ENCODE measurements at regions not wholly inside any gene's neighbourhood (a gene's known extent, or its start where the extent isn't known, plus 50 kb on each side); places are given as distances from the start of the nearest gene placed in this dataset.

- H3K27ac ChIP-seq (replicated peaks) = no peak overlapping the region
- no peak overlapping the region for H3K4me3 ChIP-seq (replicated peaks; ENCODE audit: insufficient read depth, low read length)
- TF ChIP-seq CTCF (IDR thresholded peaks at IDR 0.05; ENCODE audit: insufficient read depth, low read length) (no peak), GABPA (IDR thresholded peaks at IDR 0.05; ENCODE audit: low read depth) (no peak), REST (IDR thresholded peaks at IDR 0.05; ENCODE audit: insufficient replicate concordance, low read depth) (no peak), POLR2AphosphoS5 (IDR thresholded peaks at IDR 0.05; ENCODE audit: low read depth) (no peak), SPI1 (IDR thresholded peaks at IDR 0.05; ENCODE audit: borderline replicate concordance, low read depth) (no peak)
- no peaks in the 10 kb centered on the region for H3K27me3 ChIP-seq (ENCODE audit: insufficient read depth, poor library complexity, severe bottlenecking)
- no peak for DNase-seq (ENCODE audit: low read depth in 1 of 2, low spot score in 1 of 2)
These were observed 123.7 kb upstream of the ATP1B1 start for GRCh38 chr1:168982778-168983177.

GRCh38 chr1:168987330-168987729 is 119.2 kb upstream of the ATP1B1 start:
- Histone ChIP-seq H3K27me3 (ENCODE audit: insufficient read depth, poor library complexity, severe bottlenecking) (no peaks in the 10 kb centered on the region), H3K27ac (replicated peaks) (no peak overlapping the region), H3K4me3 (replicated peaks; ENCODE audit: insufficient read depth, low read length) (no peak overlapping the region)
- TF ChIP-seq REST (IDR thresholded peaks at IDR 0.05; ENCODE audit: insufficient replicate concordance, low read depth) = no peak
- no peak for TF ChIP-seq SPI1 (IDR thresholded peaks at IDR 0.05; ENCODE audit: borderline replicate concordance, low read depth)
- TF ChIP-seq GABPA (IDR thresholded peaks at IDR 0.05; ENCODE audit: low read depth) = no peak
- no peak for TF ChIP-seq CTCF (IDR thresholded peaks at IDR 0.05; ENCODE audit: insufficient read depth, low read length)
- no peak for TF ChIP-seq POLR2AphosphoS5 (IDR thresholded peaks at IDR 0.05; ENCODE audit: low read depth)
- no peak for DNase-seq (ENCODE audit: low read depth in 1 of 2, low spot score in 1 of 2)

GRCh38 chr1:168987923-168988322 is 118.6 kb upstream of the ATP1B1 start:
- Histone ChIP-seq H3K4me3 (replicated peaks; ENCODE audit: insufficient read depth, low read length) (no peak overlapping the region), H3K27ac (replicated peaks) (no peak overlapping the region), H3K27me3 (ENCODE audit: insufficient read depth, poor library complexity, severe bottlenecking) (no peaks in the 10 kb centered on the region)
- DNase-seq (ENCODE audit: low read depth in 1 of 2, low spot score in 1 of 2) = no peak
- TF ChIP-seq CTCF (IDR thresholded peaks at IDR 0.05; ENCODE audit: insufficient read depth, low read length) (no peak), SPI1 (IDR thresholded peaks at IDR 0.05; ENCODE audit: borderline replicate concordance, low read depth) (0 out of 2 replicates have a peak, but pooled peaks have one; percentile 49)

- DNase-seq (ENCODE audit: low read depth in 1 of 2, low spot score in 1 of 2) = no peak
- no peak overlapping the region for H3K27ac ChIP-seq (replicated peaks)
- H3K4me3 ChIP-seq (replicated peaks; ENCODE audit: insufficient read depth, low read length) = no peak overlapping the region
- TF ChIP-seq SPI1 (IDR thresholded peaks at IDR 0.05; ENCODE audit: borderline replicate concordance, low read depth) (no peak), CTCF (IDR thresholded peaks at IDR 0.05; ENCODE audit: insufficient read depth, low read length) (no peak), REST (IDR thresholded peaks at IDR 0.05; ENCODE audit: insufficient replicate concordance, low read depth) (no peak), GABPA (IDR thresholded peaks at IDR 0.05; ENCODE audit: low read depth) (no peak), POLR2AphosphoS5 (IDR thresholded peaks at IDR 0.05; ENCODE audit: low read depth) (no peak)
- H3K27me3 ChIP-seq (ENCODE audit: insufficient read depth, poor library complexity, severe bottlenecking) = no peaks in the 10 kb centered on the region
These were observed 116.5 kb upstream of the ATP1B1 start for GRCh38 chr1:168989985-168990384.
